ENCODE measurements at regions not wholly inside any gene's neighbourhood (a gene's known extent, or its start where the extent isn't known, plus 50 kb on each side); places are given as distances from the start of the nearest gene placed in this dataset.

- TF ChIP-seq ZNF462 (CRISPR knock-in tag; IDR thresholded peaks at IDR 0.05) = no peak
Measured at GRCh38 chr16:5730783-5731182, 633.2 kb upstream of the EEF2KMT start (continued).

- Histone ChIP-seq H3K4me2 (no peak overlapping the region), H3K79me2 (replicated peaks; ENCODE audit: insufficient read depth) (no peaks in the 10 kb centered on the region), H2AFZ (no peak overlapping the region), H3K27ac (ENCODE audit: low read depth) (no peak overlapping the region), H3K9me2 (ENCODE audit: insufficient read depth) (no peaks in the 10 kb centered on the region), H3F3A (replicated peaks; ENCODE audit: low read depth) (no peaks in the 10 kb centered on the region), H3K36me3 (ENCODE audit: insufficient read depth) (no peaks in the 10 kb centered on the region; the same call in 1 of the 2 replicates), H4K20me1 (replicated peaks; ENCODE audit: insufficient read depth) (no peaks in the 10 kb centered on the region), H3K4me3 (no peak overlapping the region), H3K27me3 (ENCODE audit: insufficient read depth) (no peaks in the 10 kb centered on the region), H3K4me1 (ENCODE audit: insufficient read depth) (no peaks in the 10 kb centered on the region)
- peaks cover 2% of the 10 kb centered on the region for H3K27me3 Mint-ChIP-seq (ENCODE audit: insufficient read depth, low read depth, poor library complexity)
- no peak overlapping the region for H3K4me3 Mint-ChIP-seq
- DNase-seq (ENCODE audit: low spot score) (no peak), ATAC-seq (no peak)
- no peak overlapping the region for H3K27ac Mint-ChIP-seq
- H3K9me3 Mint-ChIP-seq = no peaks in the 10 kb centered on the region
- H3K36me3 Mint-ChIP-seq (ENCODE audit: low read depth) = no peaks in the 10 kb centered on the region
- no peaks in the 10 kb centered on the region; the same call in 2 of the 3 replicates for H3K4me1 Mint-ChIP-seq
- TF ChIP-seq POLR2AphosphoS5 (IDR thresholded peaks at IDR 0.05; ENCODE audit: low read depth) (no peak), ZNF462 (CRISPR knock-in tag; IDR thresholded peaks at IDR 0.05) (no peak), CTCF (conservative IDR thresholded peaks at IDR 0.05; ENCODE audit: low read depth in 2 of 2) (no peak), ZNF114 (CRISPR knock-in tag; IDR thresholded peaks at IDR 0.05) (no peak)
Measured at GRCh38 chr16:5722116-5722619, 624.6 kb upstream of the EEF2KMT start.
